ENCODE measurements at regions not wholly inside any gene's neighbourhood (a gene's known extent, or its start where the extent isn't known, plus 50 kb on each side); places are given as distances from the start of the nearest gene placed in this dataset.

- H3K27ac Mint-ChIP-seq (ENCODE audit: unreplicated experiment) = no peak overlapping the region
- TF ChIP-seq, protein P1, sequence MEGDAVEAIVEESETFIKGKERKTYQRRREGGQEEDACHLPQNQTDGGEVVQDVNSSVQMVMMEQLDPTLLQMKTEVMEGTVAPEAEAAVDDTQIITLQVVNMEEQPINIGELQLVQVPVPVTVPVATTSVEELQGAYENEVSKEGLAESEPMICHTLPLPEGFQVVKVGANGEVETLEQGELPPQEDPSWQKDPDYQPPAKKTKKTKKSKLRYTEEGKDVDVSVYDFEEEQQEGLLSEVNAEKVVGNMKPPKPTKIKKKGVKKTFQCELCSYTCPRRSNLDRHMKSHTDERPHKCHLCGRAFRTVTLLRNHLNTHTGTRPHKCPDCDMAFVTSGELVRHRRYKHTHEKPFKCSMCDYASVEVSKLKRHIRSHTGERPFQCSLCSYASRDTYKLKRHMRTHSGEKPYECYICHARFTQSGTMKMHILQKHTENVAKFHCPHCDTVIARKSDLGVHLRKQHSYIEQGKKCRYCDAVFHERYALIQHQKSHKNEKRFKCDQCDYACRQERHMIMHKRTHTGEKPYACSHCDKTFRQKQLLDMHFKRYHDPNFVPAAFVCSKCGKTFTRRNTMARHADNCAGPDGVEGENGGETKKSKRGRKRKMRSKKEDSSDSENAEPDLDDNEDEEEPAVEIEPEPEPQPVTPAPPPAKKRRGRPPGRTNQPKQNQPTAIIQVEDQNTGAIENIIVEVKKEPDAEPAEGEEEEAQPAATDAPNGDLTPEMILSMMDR (IDR thresholded peaks at IDR 0.05; ENCODE audit: unreplicated experiment) = no peak
- H3K27me3 Mint-ChIP-seq (ENCODE audit: unreplicated experiment) = peaks cover 4% of the 10 kb centered on the region
- H3K36me3 Mint-ChIP-seq (ENCODE audit: low read depth, unreplicated experiment) = no peaks in the 10 kb centered on the region
- no peaks in the 10 kb centered on the region for H3K9me3 Mint-ChIP-seq (ENCODE audit: unreplicated experiment)
- peaks cover 30% of the 10 kb centered on the region for H3K4me1 Mint-ChIP-seq (ENCODE audit: unreplicated experiment)
- H3K4me3 Mint-ChIP-seq (ENCODE audit: unreplicated experiment) = no peak overlapping the region
- DNase-seq (ENCODE audit: low spot score) = no peak
These were observed 426.8 kb upstream of the CADM1 start for GRCh38 chr11:115930886-115931547.

GRCh38 chr11:115930291-115930690, 426.1 kb upstream of the CADM1 start:
- Mint-ChIP-seq H3K9me3 (ENCODE audit: unreplicated experiment) (no peaks in the 10 kb centered on the region), H3K27ac (ENCODE audit: unreplicated experiment) (no peak overlapping the region), H3K4me1 (ENCODE audit: unreplicated experiment) (peaks cover 30% of the 10 kb centered on the region), H3K36me3 (ENCODE audit: low read depth, unreplicated experiment) (no peaks in the 10 kb centered on the region), H3K4me3 (ENCODE audit: unreplicated experiment) (no peak overlapping the region), H3K27me3 (ENCODE audit: unreplicated experiment) (peaks cover 4% of the 10 kb centered on the region)
- DNase-seq (ENCODE audit: low spot score) = no peak
- TF ChIP-seq, protein P1 (IDR thresholded peaks at IDR 0.05; ENCODE audit: unreplicated experiment) = no peak

DNA sequence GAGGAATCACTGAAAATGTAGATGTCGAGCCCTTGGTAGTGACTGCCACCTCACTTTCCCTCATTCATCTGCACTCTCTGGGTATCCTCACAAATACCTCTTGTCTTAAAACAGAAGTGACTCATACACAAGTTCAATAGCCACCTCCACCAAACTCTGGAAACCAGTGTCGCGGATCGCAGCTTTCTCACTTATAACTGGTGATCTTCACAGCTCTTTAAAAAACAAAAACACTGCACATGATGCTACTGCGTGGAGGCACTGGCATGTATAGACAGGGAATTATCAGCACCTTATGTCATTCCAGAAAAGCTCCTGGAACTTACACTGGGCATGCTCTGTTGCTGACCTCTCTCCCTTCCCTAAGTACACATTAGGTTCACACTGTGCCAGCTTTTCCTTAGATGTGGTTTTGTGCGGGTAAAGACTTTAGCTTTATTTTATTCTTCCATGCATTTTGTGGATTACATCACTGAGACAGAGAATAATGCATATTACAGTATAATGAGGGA, 425.5 kb upstream of the CADM1 start:
- no peak overlapping the region for H3K27ac Mint-ChIP-seq (ENCODE audit: unreplicated experiment)
- no peak for DNase-seq (ENCODE audit: low spot score)
- no peak overlapping the region for H3K4me3 Mint-ChIP-seq (ENCODE audit: unreplicated experiment)
- no peaks in the 10 kb centered on the region for H3K36me3 Mint-ChIP-seq (ENCODE audit: low read depth, unreplicated experiment)
- no peaks in the 10 kb centered on the region for H3K9me3 Mint-ChIP-seq (ENCODE audit: unreplicated experiment)
- TF ChIP-seq, protein P1 (IDR thresholded peaks at IDR 0.05; ENCODE audit: unreplicated experiment) = no peak
- H3K4me1 Mint-ChIP-seq (ENCODE audit: unreplicated experiment) = peaks cover 30% of the 10 kb centered on the region
- peaks cover 4% of the 10 kb centered on the region for H3K27me3 Mint-ChIP-seq (ENCODE audit: unreplicated experiment)

DNA sequence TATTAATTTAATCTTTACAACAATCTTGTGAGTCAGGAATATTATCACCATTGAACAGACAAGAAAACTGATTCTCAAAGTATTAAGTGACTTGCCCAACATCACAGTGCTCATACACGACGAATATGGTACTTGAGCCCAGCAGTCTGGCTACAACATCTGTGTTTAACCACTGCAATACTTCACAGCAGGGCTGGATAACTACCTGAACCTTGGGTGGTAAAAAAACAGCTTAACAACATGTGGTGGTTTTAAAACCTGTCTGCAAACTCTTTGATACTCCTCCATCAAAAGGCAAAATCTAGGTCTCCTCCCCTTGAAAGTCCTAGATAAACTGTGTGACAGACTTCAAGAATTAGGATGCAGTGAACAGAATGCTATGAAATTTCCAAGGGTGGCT, 424.6 kb upstream of the CADM1 start:
- DNase-seq (ENCODE audit: low spot score) = no peak

DNA sequence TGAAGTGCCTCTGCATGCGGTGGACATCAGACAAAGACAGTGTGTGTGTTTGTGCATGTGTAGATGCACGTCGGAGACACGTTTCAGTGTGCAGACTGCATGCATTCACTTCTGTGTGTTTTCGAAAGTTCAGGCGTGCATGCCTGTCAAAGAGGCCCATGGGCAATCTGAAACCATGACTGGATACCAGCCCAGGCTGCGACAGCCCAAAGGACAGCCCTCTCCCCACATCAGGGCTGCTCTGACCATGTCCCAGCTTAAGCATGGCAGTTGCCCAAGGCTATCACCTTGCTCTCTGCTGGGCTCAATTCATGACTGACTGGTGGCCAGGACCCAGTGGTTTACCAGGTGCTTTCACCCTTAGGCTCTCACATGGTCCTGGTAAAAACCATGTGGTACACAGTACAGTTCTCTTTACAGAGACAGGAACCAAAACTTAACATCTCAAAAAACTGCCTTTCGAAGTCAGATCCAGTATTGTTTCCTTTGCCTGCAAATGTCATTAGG, 423.7 kb upstream of the CADM1 start:
- peaks cover 4% of the 10 kb centered on the region for H3K27me3 Mint-ChIP-seq (ENCODE audit: unreplicated experiment)
- H3K9me3 Mint-ChIP-seq (ENCODE audit: unreplicated experiment) = no peaks in the 10 kb centered on the region
- H3K4me1 Mint-ChIP-seq (ENCODE audit: unreplicated experiment) = peaks cover 23% of the 10 kb centered on the region
- no peak overlapping the region for H3K4me3 Mint-ChIP-seq (ENCODE audit: unreplicated experiment)
- no peak for DNase-seq (ENCODE audit: low spot score)
- H3K27ac Mint-ChIP-seq (ENCODE audit: unreplicated experiment) = peak overlapping the region; percentile 24
- TF ChIP-seq, protein P1 (IDR thresholded peaks at IDR 0.05; ENCODE audit: unreplicated experiment) = no peak
- H3K36me3 Mint-ChIP-seq (ENCODE audit: low read depth, unreplicated experiment) = no peaks in the 10 kb centered on the region

More for the DNA sequence above, 424.6 kb upstream of the CADM1 start:
- no peaks in the 10 kb centered on the region for H3K9me3 Mint-ChIP-seq (ENCODE audit: unreplicated experiment)
- H3K27ac Mint-ChIP-seq (ENCODE audit: unreplicated experiment) = no peak overlapping the region
- peaks cover 4% of the 10 kb centered on the region for H3K27me3 Mint-ChIP-seq (ENCODE audit: unreplicated experiment)
- H3K4me1 Mint-ChIP-seq (ENCODE audit: unreplicated experiment) = peaks cover 30% of the 10 kb centered on the region
- H3K36me3 Mint-ChIP-seq (ENCODE audit: low read depth, unreplicated experiment) = no peaks in the 10 kb centered on the region
- no peak overlapping the region for H3K4me3 Mint-ChIP-seq (ENCODE audit: unreplicated experiment)
- TF ChIP-seq, protein P1 (IDR thresholded peaks at IDR 0.05; ENCODE audit: unreplicated experiment) = no peak

Measured in endothelial cell (in vitro differentiated cells).